Nephron progenitor cell (in vitro differentiated cells): ENCODE measurements at regions not wholly inside any gene's neighbourhood (a gene's known extent, or its start where the extent isn't known, plus 50 kb on each side); places are given as distances from the start of the nearest gene placed in this dataset.
A peak's percentile ranks its signal among the peaks of the same experiment; 100 is the strongest.

Source experiments
- DNase-seq: peaks from one replicate; pipeline ENCODE4 v3.0.0; 2021
- H3K27ac Mint-ChIP-seq: 2 replicates; pipeline ENCODE4 v1.8.0; 2021; ENCODE audit warnings: mild to moderate bottlenecking, moderate library complexity, mixed read lengths
- H3K27me3 Mint-ChIP-seq: 2 replicates; pipeline ENCODE4 v1.8.0; 2021; ENCODE audit warnings: mild to moderate bottlenecking, low read depth, mixed read lengths; ENCODE audit not compliant: poor library complexity
- H3K36me3 Mint-ChIP-seq: 2 replicates; pipeline ENCODE4 v1.8.0; 2021; ENCODE audit warnings: low read depth, mixed read lengths
- H3K4me1 Mint-ChIP-seq: 2 replicates; pipeline ENCODE4 v1.8.0; 2021; ENCODE audit warnings: mixed read lengths
- H3K4me3 Mint-ChIP-seq: 2 replicates; pipeline ENCODE4 v1.8.0; 2021; ENCODE audit warnings: mild to moderate bottlenecking, moderate library complexity, mixed read lengths
- H3K9me3 Mint-ChIP-seq: 2 replicates; pipeline ENCODE4 v1.8.0; 2021; ENCODE audit warnings: mild to moderate bottlenecking, moderate library complexity, mixed read lengths
- TF ChIP-seq, protein P1 (sequence below): fragments of 200-600 bp; sonication (generic); IDR thresholded peaks from 2 replicates; pipeline ENCODE4 v1.5.0; 2021; ENCODE audit warnings: antibody characterized with exemption

GRCh38 chr13:79869326-79869725 lies 388.4 kb downstream of the NDFIP2 start:
- no peak for DNase-seq
- Mint-ChIP-seq H3K4me1 (peaks cover 67% of the 10 kb centered on the region), H3K27me3 (no peaks in the 10 kb centered on the region), H3K36me3 (no peaks in the 10 kb centered on the region), H3K27ac (peak overlapping the region; percentile 41), H3K9me3 (no peaks in the 10 kb centered on the region), H3K4me3 (no peak overlapping the region)
- TF ChIP-seq, protein P1, sequence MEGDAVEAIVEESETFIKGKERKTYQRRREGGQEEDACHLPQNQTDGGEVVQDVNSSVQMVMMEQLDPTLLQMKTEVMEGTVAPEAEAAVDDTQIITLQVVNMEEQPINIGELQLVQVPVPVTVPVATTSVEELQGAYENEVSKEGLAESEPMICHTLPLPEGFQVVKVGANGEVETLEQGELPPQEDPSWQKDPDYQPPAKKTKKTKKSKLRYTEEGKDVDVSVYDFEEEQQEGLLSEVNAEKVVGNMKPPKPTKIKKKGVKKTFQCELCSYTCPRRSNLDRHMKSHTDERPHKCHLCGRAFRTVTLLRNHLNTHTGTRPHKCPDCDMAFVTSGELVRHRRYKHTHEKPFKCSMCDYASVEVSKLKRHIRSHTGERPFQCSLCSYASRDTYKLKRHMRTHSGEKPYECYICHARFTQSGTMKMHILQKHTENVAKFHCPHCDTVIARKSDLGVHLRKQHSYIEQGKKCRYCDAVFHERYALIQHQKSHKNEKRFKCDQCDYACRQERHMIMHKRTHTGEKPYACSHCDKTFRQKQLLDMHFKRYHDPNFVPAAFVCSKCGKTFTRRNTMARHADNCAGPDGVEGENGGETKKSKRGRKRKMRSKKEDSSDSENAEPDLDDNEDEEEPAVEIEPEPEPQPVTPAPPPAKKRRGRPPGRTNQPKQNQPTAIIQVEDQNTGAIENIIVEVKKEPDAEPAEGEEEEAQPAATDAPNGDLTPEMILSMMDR, result no peak

DNA sequence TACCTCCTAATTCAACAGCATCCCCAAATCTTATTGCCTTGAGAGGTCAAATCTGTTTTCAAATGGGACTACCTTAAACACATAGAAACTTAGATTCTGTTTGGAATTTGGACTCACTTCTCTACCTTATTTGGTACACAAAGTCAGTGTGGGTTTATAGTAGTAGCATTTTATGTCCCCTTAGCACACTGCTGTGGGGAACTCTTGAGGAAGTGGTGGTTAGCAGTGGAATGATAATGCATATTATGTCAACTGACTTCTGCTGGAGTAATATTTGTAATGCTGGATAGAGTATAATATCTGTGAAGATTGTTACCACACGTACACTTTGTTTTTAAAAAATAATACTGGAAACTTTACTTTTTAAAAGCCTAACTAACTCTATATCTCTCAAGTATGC lies 386.3 kb downstream of the NDFIP2 start:
- Mint-ChIP-seq H3K4me1 (peaks cover 62% of the 10 kb centered on the region), H3K36me3 (no peaks in the 10 kb centered on the region), H3K4me3 (no peak overlapping the region), H3K9me3 (no peaks in the 10 kb centered on the region), H3K27me3 (no peaks in the 10 kb centered on the region), H3K27ac (no peak overlapping the region)
- TF ChIP-seq, protein P1, result no peak
- no peak for DNase-seq

DNA sequence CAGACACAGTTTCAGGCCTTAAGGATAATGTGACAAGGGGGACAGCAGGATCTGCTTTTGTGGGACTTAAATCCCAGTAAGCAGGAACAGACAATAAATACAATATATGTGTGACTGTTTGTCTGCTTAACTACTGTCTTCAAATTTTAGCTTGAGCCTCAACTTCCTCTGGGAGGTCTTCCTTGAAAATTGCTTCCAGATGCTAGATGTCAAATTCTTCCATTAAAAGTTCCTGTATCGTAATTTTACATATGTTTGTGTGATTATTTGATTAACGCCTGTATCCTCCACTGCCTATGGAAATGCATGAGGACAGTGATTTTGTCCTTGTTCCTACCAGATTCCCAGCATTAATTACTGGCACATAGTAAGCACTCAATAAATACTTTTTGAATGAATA lies 385.5 kb downstream of the NDFIP2 start:
- TF ChIP-seq, protein P1, result no peak
- no peak overlapping the region for H3K4me3 Mint-ChIP-seq

DNA sequence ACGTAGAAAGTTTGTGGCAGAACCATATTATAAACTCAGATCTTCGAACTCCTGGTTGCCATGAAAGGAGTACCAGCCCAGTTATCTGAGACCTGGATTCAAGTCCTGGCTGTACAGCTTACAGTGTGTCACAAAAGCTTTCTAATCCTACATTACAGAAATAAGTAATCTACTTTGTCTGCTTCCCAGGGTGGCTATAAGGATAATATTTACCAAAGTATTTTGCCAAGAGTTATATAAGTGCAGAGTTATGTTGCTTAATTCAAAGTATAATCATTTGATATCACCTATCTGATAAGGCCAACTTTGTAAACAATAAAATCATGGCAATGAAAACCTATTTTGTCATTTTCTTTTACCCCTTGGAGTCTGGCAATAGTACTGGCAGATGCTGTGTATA lies 381.6 kb downstream of the NDFIP2 start:
- peaks cover 49% of the 10 kb centered on the region for H3K4me1 Mint-ChIP-seq
- H3K27ac Mint-ChIP-seq, result no peak overlapping the region
- DNase-seq, result no peak
- no peaks in the 10 kb centered on the region for H3K27me3 Mint-ChIP-seq
- TF ChIP-seq, protein P1, result no peak
- peaks cover 3% of the 10 kb centered on the region for H3K9me3 Mint-ChIP-seq
- no peaks in the 10 kb centered on the region for H3K36me3 Mint-ChIP-seq
- H3K4me3 Mint-ChIP-seq, result no peak overlapping the region

More for the DNA sequence above, 385.5 kb downstream of the NDFIP2 start:
- no peak for DNase-seq
- Mint-ChIP-seq H3K36me3 (no peaks in the 10 kb centered on the region), H3K9me3 (no peaks in the 10 kb centered on the region), H3K27ac (no peak overlapping the region), H3K27me3 (no peaks in the 10 kb centered on the region), H3K4me1 (peaks cover 61% of the 10 kb centered on the region)

GRCh38 chr13:79861731-79862130 lies 380.8 kb downstream of the NDFIP2 start:
- no peak for DNase-seq
- Mint-ChIP-seq H3K27ac (no peak overlapping the region), H3K4me3 (no peak overlapping the region), H3K36me3 (no peaks in the 10 kb centered on the region), H3K9me3 (peaks cover 3% of the 10 kb centered on the region), H3K4me1 (peaks cover 49% of the 10 kb centered on the region), H3K27me3 (no peaks in the 10 kb centered on the region)
- TF ChIP-seq, protein P1, result no peak

DNA sequence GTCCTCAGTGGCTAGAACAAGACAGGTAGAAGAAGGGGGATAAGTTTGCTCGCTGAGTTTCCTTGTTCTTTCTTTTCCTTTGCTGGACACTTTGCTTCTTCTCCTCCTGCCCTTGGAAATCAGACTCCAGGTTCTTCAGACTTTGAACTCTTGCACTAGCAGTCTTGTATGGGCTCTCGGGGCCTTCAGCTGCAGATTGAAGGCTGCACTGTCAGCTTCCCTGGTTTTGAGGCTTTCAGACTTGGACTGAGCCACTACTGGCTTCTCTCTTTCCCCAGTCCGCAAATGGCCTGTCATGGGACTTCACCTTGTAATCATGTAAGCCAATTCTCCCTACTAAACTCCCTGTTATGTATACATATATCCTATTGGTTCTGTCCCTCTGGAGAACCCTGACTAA lies 379.8 kb downstream of the NDFIP2 start:
- no peaks in the 10 kb centered on the region for H3K27me3 Mint-ChIP-seq
- H3K4me1 Mint-ChIP-seq, result peaks cover 43% of the 10 kb centered on the region
- TF ChIP-seq, protein P1, result no peak
- no peaks in the 10 kb centered on the region for H3K36me3 Mint-ChIP-seq
- no peak for DNase-seq
- peaks cover 3% of the 10 kb centered on the region for H3K9me3 Mint-ChIP-seq
- H3K4me3 Mint-ChIP-seq, result no peak overlapping the region
- peak overlapping the region; percentile 24 for H3K27ac Mint-ChIP-seq
